ENCODE measurements at regions not wholly inside any gene's neighbourhood (a gene's known extent, or its start where the extent isn't known, plus 50 kb on each side); places are given as distances from the start of the nearest gene placed in this dataset.

DNA sequence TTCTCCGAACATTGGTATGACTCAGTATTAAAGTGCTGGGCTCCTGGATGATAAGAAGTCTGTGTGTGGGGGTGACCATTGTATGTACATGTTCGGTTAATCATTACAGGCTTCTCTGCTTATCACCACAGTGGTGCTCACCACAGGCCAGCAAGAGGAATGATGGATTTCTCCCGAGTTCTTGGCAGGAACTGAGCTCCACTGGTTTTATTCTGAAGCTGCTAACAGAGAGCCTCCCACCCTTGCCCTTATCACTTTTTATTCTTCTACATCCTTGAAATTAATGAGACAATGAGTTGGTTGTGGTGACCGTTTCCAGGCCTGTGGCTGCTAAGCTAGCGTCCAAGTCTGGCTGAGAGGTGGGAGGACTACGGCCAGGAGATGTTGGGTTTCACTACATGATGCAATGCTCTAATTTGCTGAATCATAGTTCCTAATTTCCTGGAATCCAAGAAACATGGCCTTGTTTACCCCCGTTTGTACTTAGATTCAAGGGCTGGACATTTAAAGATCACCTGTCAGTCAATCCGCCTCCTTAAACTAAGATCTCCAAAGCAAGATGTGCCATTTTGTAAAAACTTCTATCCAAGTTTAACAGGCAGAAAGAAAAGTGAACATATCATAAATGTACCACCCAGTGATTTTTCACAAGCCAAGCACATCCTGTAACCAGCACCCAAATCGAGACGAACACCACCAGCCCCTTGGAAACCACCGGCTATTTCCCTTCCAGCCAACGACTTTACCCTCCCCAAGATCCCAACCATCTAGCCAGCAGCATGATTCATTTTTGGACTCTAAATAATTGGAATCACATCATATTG, 172.5 kb downstream of the FOXA2 start:
- no peak overlapping the region for H3K9ac ChIP-seq (ENCODE audit: extremely low read depth, insufficient read length, low read length)
- H2AFZ ChIP-seq (ENCODE audit: low read length), result no peak overlapping the region
- H2BK120ac ChIP-seq (ENCODE audit: low read depth, low read length, poor library complexity, severe bottlenecking), result no peak overlapping the region
- H2BK5ac ChIP-seq (ENCODE audit: insufficient read length, low read length), result no peak overlapping the region
- H3K14ac ChIP-seq (ENCODE audit: insufficient read depth, low read length), result no peak overlapping the region
- H2BK12ac ChIP-seq (ENCODE audit: insufficient read length, low read depth, low read length), result no peak overlapping the region
- Mint-ChIP-seq H3K27me3 (ENCODE audit: low read depth) (peaks cover 53% of the 10 kb centered on the region), H3K4me3 (no peak overlapping the region), H3K4me1 (peaks cover 0 to 8% of the 10 kb centered on the region in 2 experiments; a peak in 3 of 4 replicates), H3K27ac (no peak overlapping the region), H3K36me3 (ENCODE audit: insufficient read depth in 1 of 3, low read depth in 3 of 3) (no peaks in the 10 kb centered on the region), H3K9me3 (no peaks in the 10 kb centered on the region)
- no peak overlapping the region for H3K27ac ChIP-seq (ENCODE audit: insufficient read length, low read depth, low read length)
- no peaks in the 10 kb centered on the region for H3K79me1 ChIP-seq (ENCODE audit: insufficient read depth, low read depth, low read length, poor library complexity, severe bottlenecking)
- DNase-seq, result no peak
- H4K8ac ChIP-seq (replicated peaks; ENCODE audit: insufficient read length, low read depth, low read length), result no peak overlapping the region
- no peak overlapping the region for H3K56ac ChIP-seq (ENCODE audit: insufficient read length, low read depth, low read length)
- H3K9me3 ChIP-seq (ENCODE audit: control insufficient read depth, low read depth, low read length), result no peaks in the 10 kb centered on the region
- no peaks in the 10 kb centered on the region for H3K79me2 ChIP-seq (ENCODE audit: insufficient read depth, low read length)
- H3K27me3 ChIP-seq (ENCODE audit: insufficient read depth, low read length), result no peaks in the 10 kb centered on the region
- H4K20me1 ChIP-seq (ENCODE audit: control insufficient read depth, insufficient read depth, insufficient read length), result no peaks in the 10 kb centered on the region
- no peaks in the 10 kb centered on the region for H3K23me2 ChIP-seq (ENCODE audit: insufficient read length, low read depth, low read length, poor library complexity, severe bottlenecking)
- no peak overlapping the region for H3T11ph ChIP-seq (ENCODE audit: low read length)
- TF ChIP-seq, protein P1, sequence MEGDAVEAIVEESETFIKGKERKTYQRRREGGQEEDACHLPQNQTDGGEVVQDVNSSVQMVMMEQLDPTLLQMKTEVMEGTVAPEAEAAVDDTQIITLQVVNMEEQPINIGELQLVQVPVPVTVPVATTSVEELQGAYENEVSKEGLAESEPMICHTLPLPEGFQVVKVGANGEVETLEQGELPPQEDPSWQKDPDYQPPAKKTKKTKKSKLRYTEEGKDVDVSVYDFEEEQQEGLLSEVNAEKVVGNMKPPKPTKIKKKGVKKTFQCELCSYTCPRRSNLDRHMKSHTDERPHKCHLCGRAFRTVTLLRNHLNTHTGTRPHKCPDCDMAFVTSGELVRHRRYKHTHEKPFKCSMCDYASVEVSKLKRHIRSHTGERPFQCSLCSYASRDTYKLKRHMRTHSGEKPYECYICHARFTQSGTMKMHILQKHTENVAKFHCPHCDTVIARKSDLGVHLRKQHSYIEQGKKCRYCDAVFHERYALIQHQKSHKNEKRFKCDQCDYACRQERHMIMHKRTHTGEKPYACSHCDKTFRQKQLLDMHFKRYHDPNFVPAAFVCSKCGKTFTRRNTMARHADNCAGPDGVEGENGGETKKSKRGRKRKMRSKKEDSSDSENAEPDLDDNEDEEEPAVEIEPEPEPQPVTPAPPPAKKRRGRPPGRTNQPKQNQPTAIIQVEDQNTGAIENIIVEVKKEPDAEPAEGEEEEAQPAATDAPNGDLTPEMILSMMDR (conservative IDR thresholded peaks at IDR 0.05), result no peak
- peaks cover 3% of the 10 kb centered on the region; the same call in 1 of the 2 replicates for H3K4me1 ChIP-seq (ENCODE audit: insufficient read depth, low read length)
- no peak overlapping the region for H3K4me2 ChIP-seq (ENCODE audit: insufficient read depth, insufficient read length, low read length)
- H3K18ac ChIP-seq (ENCODE audit: insufficient read length, low read depth, low read length), result no peak overlapping the region
- WGBS (ENCODE audit: extremely low coverage, insufficient read length, low lambda C conversion rate), result no CpG with 5 or more reads among the region's 12 CpGs
- no peak overlapping the region for H3K4ac ChIP-seq (ENCODE audit: low read depth, low read length)
- H4K5ac ChIP-seq (ENCODE audit: insufficient read length, low read depth, low read length), result no peak overlapping the region
- H2BK20ac ChIP-seq (ENCODE audit: low read depth, low read length, poor library complexity, severe bottlenecking), result no peak overlapping the region
- H4K91ac ChIP-seq (ENCODE audit: insufficient read length, low read depth, low read length), result no peak overlapping the region
- no peak overlapping the region for H2AK5ac ChIP-seq (ENCODE audit: insufficient read length, low read length)
- H3K23ac ChIP-seq (ENCODE audit: insufficient read length, low read depth, low read length), result no peak overlapping the region
- H2BK15ac ChIP-seq (ENCODE audit: low read depth, low read length), result no peak overlapping the region

All from H9 (cell line).